Right ventricle myocardium inferior (tissue), 1 donor: ENCODE measurements at regions not wholly inside any gene's neighbourhood (a gene's known extent, or its start where the extent isn't known, plus 50 kb on each side); places are given as distances from the start of the nearest gene placed in this dataset.
"Not testable (repeated sequence)": the region's sequence is repeated elsewhere in the genome, so short reads cannot be mapped to it uniquely, and the experiment has no call there.

ENCODE experiments used
- ATAC-seq: fragments of 200-7000 bp; cut with Tn5 transposase; one replicate; pipeline ENCODE4 v1.9.1; 2020; ENCODE audit warnings: mild to moderate bottlenecking, moderate library complexity
- DNase-seq: peaks from one replicate; pipeline ENCODE4 v3.0.0; 2021; ENCODE audit errors: missing footprints
- intact Hi-C: fragments of 100-400 bp; cut with DNase I; formaldehyde crosslinking; loops from one replicate; pipeline ENCODE4 v1.11.0; 2022
- donor health status: DM: no; HTN: yes; CAD: no; lungs with severe emphysema.

DNA sequence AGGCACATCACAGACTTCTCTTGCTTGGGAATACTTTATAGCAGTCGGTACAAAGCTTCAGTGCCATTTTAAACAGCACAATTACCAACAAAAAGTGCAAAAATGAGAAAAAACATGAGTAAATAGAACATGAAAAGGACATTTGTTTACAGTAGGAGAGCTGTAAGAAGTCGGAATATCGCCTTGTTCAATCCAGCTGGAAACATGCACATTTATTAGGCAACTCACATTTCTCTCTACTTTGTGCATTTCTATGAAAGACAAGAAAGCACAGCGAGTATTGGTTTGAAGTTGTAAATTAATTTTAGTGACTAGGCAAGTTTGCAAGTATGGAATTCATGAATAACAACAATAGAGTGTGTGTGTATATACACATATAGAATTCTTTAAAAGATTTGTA is 484.7 kb downstream of the DACH1 start:
- DNase-seq = no peak
- no peak for ATAC-seq
- intact Hi-C loops = no loop called here

DNA sequence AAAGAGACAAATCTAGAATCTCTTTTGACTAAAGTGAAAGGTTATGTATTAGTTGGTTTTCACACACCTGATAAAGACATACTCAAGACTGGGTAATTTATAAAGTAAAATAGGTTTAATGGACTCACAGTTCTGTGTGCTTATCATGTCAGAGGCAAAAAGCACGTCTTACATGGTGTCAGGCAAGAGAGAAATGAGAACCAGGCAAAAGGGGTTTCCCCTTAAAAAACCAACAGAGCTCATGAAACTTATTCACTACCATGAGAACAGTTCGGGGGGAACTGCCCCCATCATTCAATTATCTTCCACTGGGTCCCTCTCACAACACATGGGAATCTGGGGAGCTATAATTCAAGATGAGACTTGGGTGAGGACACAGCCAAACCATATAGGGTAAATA is 486.8 kb downstream of the DACH1 start:
- intact Hi-C loops = no loop called here
- no peak for ATAC-seq
- DNase-seq = no peak

- ATAC-seq (no peak), DNase-seq (no peak)
- intact Hi-C loops = no loop called here
Measured at GRCh38 chr13:71378961-71379905, 487.8 kb downstream of the DACH1 start.

- no peak for ATAC-seq
- intact Hi-C loops = no loop called here
- no peak for DNase-seq
Measured at GRCh38 chr13:71374471-71375049, 492.4 kb downstream of the DACH1 start.

- intact Hi-C loops = no loop called here
- DNase-seq (no peak), ATAC-seq (no peak)
Measured at GRCh38 chr13:71368336-71368735, 498.7 kb downstream of the DACH1 start.

- no peak for ATAC-seq
- intact Hi-C loops = no loop called here
- no peak for DNase-seq
Measured at GRCh38 chr13:71360041-71360440, 507.0 kb downstream of the DACH1 start.

DNA sequence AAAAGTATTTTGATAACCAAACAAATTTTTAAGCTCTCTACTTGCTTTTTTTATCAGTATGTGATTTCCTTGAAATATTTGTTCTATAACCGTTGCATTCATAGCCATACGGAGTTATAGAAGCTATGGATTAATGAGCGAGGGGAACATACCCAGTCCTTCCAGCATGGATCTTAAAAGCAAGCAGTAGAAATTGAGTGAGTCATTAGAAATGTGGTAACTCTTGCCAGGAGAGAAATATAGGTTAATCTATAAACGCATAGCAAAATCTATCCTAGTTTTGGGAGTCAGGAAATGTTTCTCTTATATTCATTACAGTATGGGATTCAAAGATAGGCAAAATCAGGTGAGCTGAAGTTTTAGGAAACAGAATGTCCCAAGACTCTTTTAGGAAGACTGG is 507.4 kb downstream of the DACH1 start:
- ATAC-seq (no peak), DNase-seq (no peak)
- intact Hi-C loops = no loop called here

GRCh38 chr13:71358218-71358617 is 508.8 kb downstream of the DACH1 start:
- no peak for ATAC-seq
- intact Hi-C loops = no loop called here
- no peak for DNase-seq

DNA sequence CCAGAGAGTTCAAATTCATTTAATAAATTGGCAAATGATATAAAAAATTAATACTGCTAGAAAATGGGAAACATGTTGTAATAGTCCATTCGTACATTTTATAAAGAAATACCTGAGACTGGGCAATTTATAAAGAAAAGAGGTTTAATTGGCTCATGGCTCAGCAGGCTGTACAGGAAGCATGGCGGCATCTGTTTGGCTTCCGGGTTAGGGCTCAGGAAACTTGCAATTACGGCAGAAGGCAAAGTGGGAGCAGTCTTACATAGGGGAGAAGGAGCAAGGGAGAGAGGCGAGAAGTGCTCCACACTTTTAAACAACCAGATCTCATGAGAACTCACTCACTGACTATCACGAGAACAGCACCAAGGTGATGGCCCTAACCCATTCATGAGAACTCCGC is 512.0 kb downstream of the DACH1 start:
- ATAC-seq (no peak), DNase-seq (no peak)
- intact Hi-C loops = no loop called here

GRCh38 chr13:71350886-71351285 is 516.1 kb downstream of the DACH1 start:
- intact Hi-C loops = no loop called here
- ATAC-seq (no peak), DNase-seq (no peak)

- ATAC-seq, intact Hi-C loops: not testable (repeated sequence)
- DNase-seq = peak; percentile 50
Measured at GRCh38 chr13:71345856-71346255, 521.1 kb downstream of the DACH1 start.

DNA sequence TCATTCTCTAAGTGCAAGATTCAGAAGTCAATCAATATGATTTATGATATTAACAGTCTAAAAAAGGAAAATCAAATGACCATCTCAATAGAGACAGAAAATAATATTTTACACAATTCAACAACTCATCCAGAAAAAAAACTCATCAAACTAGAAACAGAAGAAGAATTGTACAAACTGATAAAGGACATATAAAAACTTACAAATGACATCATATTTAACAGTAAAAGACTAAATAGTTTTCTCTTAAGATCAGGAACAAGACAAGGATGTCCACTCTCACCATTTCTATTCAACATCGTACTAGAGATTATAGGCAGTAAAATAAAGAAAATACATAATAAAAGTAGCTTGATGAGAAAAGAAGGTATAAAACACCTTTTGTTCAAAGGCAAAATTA is 527.3 kb downstream of the DACH1 start:
- DNase-seq = no peak
- intact Hi-C loops = no loop called here
- no peak for ATAC-seq

DNA sequence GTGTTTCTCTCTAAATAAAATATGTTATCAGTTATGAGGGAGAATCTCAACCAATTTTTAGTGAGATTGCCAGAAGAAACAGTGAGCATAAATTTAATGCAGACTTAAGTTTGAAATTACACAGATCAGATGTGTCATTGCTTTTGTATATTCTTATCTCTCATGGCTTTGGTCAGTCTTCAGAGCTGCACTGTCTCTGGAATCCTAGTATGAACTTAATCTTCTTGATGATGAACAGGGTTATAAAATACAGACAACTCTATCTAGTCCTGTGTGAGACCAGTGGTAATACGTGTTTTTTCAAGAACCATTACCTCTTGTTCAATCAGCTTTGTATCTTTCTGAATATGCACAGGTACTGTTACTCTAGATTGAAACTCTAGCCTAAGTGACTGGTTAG is 528.0 kb downstream of the DACH1 start:
- intact Hi-C loops = no loop called here
- no peak for DNase-seq
- no peak for ATAC-seq

- intact Hi-C loops = no loop called here
- DNase-seq (no peak), ATAC-seq (no peak)
Measured at GRCh38 chr13:71338070-71338469, 528.9 kb downstream of the DACH1 start.

GRCh38 chr13:71327266-71327665 is 539.7 kb downstream of the DACH1 start:
- ATAC-seq = no peak
- intact Hi-C loops = no loop called here
- no peak for DNase-seq

DNA sequence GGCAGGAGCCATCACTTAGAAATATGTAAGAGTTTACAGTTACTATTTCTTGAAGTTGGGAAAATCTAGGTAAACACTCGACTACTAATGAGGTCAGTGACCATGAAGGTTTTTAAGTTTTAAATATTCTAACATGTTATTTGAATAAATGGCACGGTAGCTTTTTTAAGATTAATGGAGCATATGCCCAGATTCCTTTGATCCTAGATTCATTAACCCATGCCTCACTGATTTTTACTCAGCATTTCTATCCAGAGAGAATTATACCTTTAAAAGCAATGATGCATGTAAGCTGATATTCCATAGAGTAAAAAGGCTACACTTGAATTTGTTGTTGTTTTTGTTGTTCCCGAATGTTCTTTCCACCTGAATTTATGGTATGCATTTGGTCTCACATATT is 541.4 kb downstream of the DACH1 start:
- DNase-seq = no peak
- ATAC-seq = no peak
- intact Hi-C loops = no loop called here

- ATAC-seq (no peak), DNase-seq (no peak)
- intact Hi-C loops = no loop called here
Measured at GRCh38 chr13:71323266-71323665, 543.7 kb downstream of the DACH1 start.

DNA sequence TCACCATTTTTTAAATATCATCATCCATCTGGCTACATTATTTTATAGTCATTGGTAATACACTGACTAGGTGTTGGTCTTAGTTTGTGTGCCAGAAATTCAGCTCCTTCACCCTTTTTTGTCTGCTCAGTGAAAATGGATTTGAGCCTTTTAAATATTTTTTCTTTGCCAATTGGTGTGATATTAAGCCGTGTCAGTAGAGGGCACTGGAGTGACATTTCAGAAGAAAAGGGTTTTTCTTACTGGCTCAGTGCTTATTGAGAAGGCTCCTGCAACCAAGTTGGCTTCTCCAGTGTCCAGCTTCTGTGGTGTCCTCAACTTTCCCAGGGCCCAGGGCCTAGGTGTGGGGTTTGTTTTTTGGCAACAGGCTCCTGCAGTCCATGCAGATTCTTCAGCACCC is 546.6 kb downstream of the DACH1 start:
- no peak for ATAC-seq
- no peak for DNase-seq
- intact Hi-C loops = no loop called here

DNA sequence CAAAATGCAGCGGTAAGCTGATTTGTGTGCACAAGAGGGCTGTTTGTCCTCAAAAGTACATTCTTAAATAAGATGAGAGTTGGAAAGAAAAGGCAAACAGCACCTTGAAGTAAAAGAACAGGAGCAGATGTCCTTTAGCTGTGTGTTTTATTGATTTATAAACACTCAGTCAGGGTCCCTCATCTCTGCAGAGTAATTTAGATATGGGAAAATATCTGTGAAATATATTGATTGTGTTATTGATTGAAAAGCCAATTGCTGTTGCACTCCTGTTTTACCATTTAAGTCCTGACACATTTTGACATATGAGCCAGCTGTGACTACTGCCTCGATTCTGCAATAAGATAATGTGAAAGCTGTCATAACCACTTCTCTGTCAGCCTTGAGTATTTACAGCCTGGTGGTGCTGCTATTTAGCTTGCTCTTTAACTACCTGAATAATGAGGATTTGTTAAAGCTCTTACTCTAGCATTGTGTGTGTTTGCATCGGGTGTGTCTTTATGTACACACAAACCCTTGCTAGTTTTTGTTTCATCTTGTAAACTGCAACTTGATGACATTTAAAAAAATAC is 550.1 kb downstream of the DACH1 start:
- intact Hi-C loops = no loop called here
- ATAC-seq (no peak), DNase-seq (no peak)

GRCh38 chr13:71312923-71313322 is 554.1 kb downstream of the DACH1 start:
- no peak for DNase-seq
- no peak for ATAC-seq
- intact Hi-C loops = no loop called here
